CD4-positive, alpha-beta T cell (primary cell): ENCODE measurements at regions not wholly inside any gene's neighbourhood (a gene's known extent, or its start where the extent isn't known, plus 50 kb on each side); places are given as distances from the start of the nearest gene placed in this dataset.

ENCODE experiments used
- ATAC-seq: fragments of 200-7000 bp; cut with Tn5 transposase; one replicate; pipeline ENCODE4 v1.10.0; 2022; ENCODE audit warnings: mild to moderate bottlenecking; ENCODE audit not compliant: poor library complexity
- CTCF ChIA-PET: fragments of 350-600 bp; sonication (Branson Sonifier 250); formaldehyde crosslinking; loops from one replicate; lab custom pipeline; 2021; ENCODE audit warnings: antibody characterized with exemption, inconsistent platforms; lab: Charles Lee
- POLR2A ChIA-PET: fragments of 350-600 bp; sonication (Branson Sonifier 250); formaldehyde crosslinking; loops from one replicate; lab custom pipeline; 2021; ENCODE audit warnings: antibody characterized with exemption, inconsistent platforms; lab: Charles Lee
- DNase-seq, 14 experiments: peaks; one replicate each; pipeline ENCODE4 v3.0.0-alpha.2; 2013 to 2020; ENCODE audit warnings: mixed read lengths in 2 of 14
- H3K27ac ChIP-seq, 2 donors: one replicate each; pipeline versions ENCODE4 v1.5.1 to v1.7.0; 2013; ENCODE audit warnings: low read length in 2 of 2, low read depth in 1 of 2, mild to moderate bottlenecking in 1 of 2
- H3K27me3 ChIP-seq, 2 experiments: 1 replicate in 1 of 2; 2 replicates in 1 of 2; pipeline versions ENCODE4 v1.6.1 to v1.7.0; 2013; ENCODE audit warnings: low read length in 2 of 2, control low read depth in 1 of 2, mild to moderate bottlenecking in 1 of 2, moderate library complexity in 1 of 2; ENCODE audit not compliant: insufficient read depth in 2 of 2, control insufficient read depth in 1 of 2
- H3K36me3 ChIP-seq: one replicate; pipeline ENCODE4 v1.6.1; 2013; ENCODE audit warnings: low read length, control low read depth; ENCODE audit not compliant: insufficient read depth
- H3K4me1 ChIP-seq: one replicate; pipeline ENCODE4 v1.6.1; 2013; ENCODE audit warnings: low read length, control low read depth; ENCODE audit not compliant: insufficient read depth
- H3K4me3 ChIP-seq: one replicate; pipeline ENCODE4 v1.5.1; 2013; ENCODE audit warnings: mild to moderate bottlenecking, low read length, moderate library complexity
- H3K9me3 ChIP-seq, 2 experiments: 1 replicate in 1 of 2; 2 replicates in 1 of 2; pipeline versions ENCODE4 v1.6.1 to v1.7.0; 2013; ENCODE audit warnings: low read length in 2 of 2, mild to moderate bottlenecking in 2 of 2, control low read depth in 1 of 2, moderate library complexity in 1 of 2; ENCODE audit not compliant: control insufficient read depth in 1 of 2, insufficient read depth in 1 of 2
- H3K27ac Mint-ChIP-seq: one replicate; pipeline ENCODE4 v1.8.0; 2020; ENCODE audit warnings: mixed read lengths
- H3K27me3 Mint-ChIP-seq: one replicate; pipeline ENCODE4 v1.8.0; 2021; ENCODE audit warnings: mixed read lengths
- H3K36me3 Mint-ChIP-seq: one replicate; pipeline ENCODE4 v1.8.0; 2021; ENCODE audit warnings: low read depth, mixed read lengths
- H3K4me1 Mint-ChIP-seq: one replicate; pipeline ENCODE4 v1.8.0; 2021; ENCODE audit warnings: low read depth, mixed read lengths
- H3K4me3 Mint-ChIP-seq: one replicate; pipeline ENCODE4 v1.8.0; 2020; ENCODE audit warnings: mild to moderate bottlenecking, mixed read lengths
- H3K9me3 Mint-ChIP-seq: one replicate; pipeline ENCODE4 v1.8.0; 2020; ENCODE audit warnings: mixed read lengths
- intact Hi-C, 2 experiments: fragments of 100-400 bp; cut with DNase I in 1 of 2; cut with micrococcal nuclease in 1 of 2; formaldehyde crosslinking; loops; one replicate each; pipeline versions ENCODE4 v1.15.1 to v1.9.0; 2023 to 2025; cut with DNase I, micrococcal nuclease
- TF ChIP-seq, protein P1 (sequence below): fragments of 200-600 bp; IDR thresholded peaks from one replicate; pipeline ENCODE4 v1.8.0; 2022; ENCODE audit warnings: antibody characterized with exemption, mild to moderate bottlenecking

DNA sequence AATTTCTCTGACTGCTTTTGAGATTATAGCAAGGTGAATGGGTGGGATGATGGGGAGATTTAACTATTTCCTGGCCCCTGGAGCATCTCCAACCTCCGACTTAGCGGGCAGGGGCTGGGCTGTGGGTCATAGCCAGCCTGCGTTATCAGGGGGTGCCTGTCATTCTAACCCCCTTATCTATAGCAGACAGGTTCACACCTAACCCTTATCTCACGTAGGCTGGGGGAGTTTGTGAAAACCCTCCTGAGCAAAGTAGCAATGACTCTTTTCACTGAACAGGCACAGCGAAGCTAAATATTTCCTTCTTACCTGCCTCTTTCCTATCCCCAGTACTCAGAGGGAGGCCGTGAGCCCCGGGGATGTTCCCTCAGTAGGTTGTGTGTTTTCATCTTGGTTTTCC lies 511.4 kb upstream of the B3GAT1 start:
- H3K27ac ChIP-seq = no peak overlapping the region
- Mint-ChIP-seq H3K4me1 (no peaks in the 10 kb centered on the region), H3K9me3 (no peaks in the 10 kb centered on the region), H3K4me3 (no peak overlapping the region), H3K27me3 (peaks cover 57% of the 10 kb centered on the region), H3K27ac (no peak overlapping the region), H3K36me3 (no peaks in the 10 kb centered on the region)
- ATAC-seq (no peak), DNase-seq (no peak)
- ChIA-PET CTCF (no interaction called here), POLR2A (no interaction called here)
- intact Hi-C loops = no loop called here
- peaks cover 0 to 11% of the 10 kb centered on the region in 2 experiments for H3K9me3 ChIP-seq
- TF ChIP-seq, protein P1, sequence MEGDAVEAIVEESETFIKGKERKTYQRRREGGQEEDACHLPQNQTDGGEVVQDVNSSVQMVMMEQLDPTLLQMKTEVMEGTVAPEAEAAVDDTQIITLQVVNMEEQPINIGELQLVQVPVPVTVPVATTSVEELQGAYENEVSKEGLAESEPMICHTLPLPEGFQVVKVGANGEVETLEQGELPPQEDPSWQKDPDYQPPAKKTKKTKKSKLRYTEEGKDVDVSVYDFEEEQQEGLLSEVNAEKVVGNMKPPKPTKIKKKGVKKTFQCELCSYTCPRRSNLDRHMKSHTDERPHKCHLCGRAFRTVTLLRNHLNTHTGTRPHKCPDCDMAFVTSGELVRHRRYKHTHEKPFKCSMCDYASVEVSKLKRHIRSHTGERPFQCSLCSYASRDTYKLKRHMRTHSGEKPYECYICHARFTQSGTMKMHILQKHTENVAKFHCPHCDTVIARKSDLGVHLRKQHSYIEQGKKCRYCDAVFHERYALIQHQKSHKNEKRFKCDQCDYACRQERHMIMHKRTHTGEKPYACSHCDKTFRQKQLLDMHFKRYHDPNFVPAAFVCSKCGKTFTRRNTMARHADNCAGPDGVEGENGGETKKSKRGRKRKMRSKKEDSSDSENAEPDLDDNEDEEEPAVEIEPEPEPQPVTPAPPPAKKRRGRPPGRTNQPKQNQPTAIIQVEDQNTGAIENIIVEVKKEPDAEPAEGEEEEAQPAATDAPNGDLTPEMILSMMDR = no peak
- H3K27me3 ChIP-seq = peaks cover 2 to 9% of the 10 kb centered on the region in 2 experiments
- H3K36me3 ChIP-seq = no peaks in the 10 kb centered on the region
- no peaks in the 10 kb centered on the region for H3K4me1 ChIP-seq
- no peak overlapping the region for H3K4me3 ChIP-seq

DNA sequence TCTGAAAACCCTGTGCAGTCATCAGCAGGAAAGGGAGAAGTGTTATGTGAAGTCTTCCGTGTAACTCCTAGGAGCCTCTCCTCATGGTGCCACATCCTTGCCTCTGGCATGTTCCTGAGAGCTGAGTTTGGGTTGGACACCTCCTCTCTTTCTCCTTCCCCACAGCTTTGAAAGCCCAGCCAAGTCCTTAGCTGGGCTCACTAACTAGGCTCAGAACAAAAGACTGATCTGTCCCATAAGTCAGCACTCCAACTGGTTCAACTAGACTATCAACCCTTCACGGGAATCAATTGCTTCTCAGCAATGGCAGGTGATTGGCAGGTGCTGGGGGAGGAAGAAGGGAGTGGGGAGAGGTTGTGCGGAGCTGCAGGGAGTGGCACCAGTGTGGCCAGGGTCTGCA lies 509.9 kb upstream of the B3GAT1 start:
- Histone ChIP-seq H3K27me3 (peaks cover 2 to 9% of the 10 kb centered on the region in 2 experiments), H3K27ac (no peak overlapping the region), H3K9me3 (peaks cover 0 to 11% of the 10 kb centered on the region in 2 experiments), H3K4me3 (no peak overlapping the region), H3K36me3 (no peaks in the 10 kb centered on the region), H3K4me1 (no peaks in the 10 kb centered on the region)
- intact Hi-C loops = no loop called here
- TF ChIP-seq, protein P1 = no peak
- H3K4me3 Mint-ChIP-seq = no peak overlapping the region
- ChIA-PET CTCF (no interaction called here), POLR2A (no interaction called here)
- ATAC-seq (no peak), DNase-seq (no peak)
- no peaks in the 10 kb centered on the region for H3K9me3 Mint-ChIP-seq
- no peaks in the 10 kb centered on the region for H3K36me3 Mint-ChIP-seq
- no peak overlapping the region for H3K27ac Mint-ChIP-seq
- H3K4me1 Mint-ChIP-seq = no peaks in the 10 kb centered on the region
- H3K27me3 Mint-ChIP-seq = peaks cover 57% of the 10 kb centered on the region

DNA sequence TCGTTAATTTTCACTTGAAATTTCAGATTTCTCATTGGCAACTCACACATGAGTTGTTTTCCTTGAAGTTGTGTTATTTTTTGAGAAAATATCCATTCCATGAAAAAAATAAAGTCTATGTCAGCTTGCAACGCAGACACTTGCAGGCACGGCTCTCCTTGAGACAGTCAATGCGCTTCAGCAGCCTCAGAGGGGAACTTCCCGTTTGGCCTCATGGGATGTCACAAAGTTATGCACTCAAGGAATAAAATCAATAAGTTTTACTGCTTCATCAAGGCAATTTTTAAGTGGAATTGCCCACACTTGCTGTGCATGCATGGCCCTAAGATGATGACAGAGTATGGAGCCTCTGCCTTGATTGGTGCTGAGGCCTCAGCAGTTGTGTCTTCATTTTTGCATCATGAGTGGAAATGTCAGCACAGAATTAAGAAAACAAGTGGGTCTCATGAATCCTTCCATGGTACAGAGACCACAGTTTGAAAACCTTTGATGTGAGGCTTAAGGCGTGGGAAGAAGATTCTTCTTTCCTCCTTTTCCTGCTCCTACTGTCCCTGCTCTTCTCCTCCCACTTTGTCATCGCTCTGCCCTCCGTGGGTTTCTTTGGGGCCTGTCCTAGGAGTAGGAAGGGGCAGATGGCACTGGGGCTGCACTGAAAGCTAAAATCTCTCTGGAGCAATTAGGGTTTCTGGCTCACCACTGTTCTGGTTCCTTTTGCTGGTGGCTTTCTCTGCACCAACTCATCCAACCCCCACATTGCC lies 509.0 kb upstream of the B3GAT1 start:
- Histone ChIP-seq H3K27ac (no peak overlapping the region), H3K4me3 (no peak overlapping the region), H3K27me3 (peaks cover 2 to 9% of the 10 kb centered on the region in 2 experiments), H3K4me1 (no peaks in the 10 kb centered on the region), H3K9me3 (peaks cover 0 to 11% of the 10 kb centered on the region in 2 experiments), H3K36me3 (no peaks in the 10 kb centered on the region)
- intact Hi-C loops = no loop called here
- Mint-ChIP-seq H3K27me3 (peaks cover 55% of the 10 kb centered on the region), H3K4me1 (no peaks in the 10 kb centered on the region), H3K36me3 (no peaks in the 10 kb centered on the region), H3K9me3 (no peaks in the 10 kb centered on the region), H3K27ac (no peak overlapping the region), H3K4me3 (no peak overlapping the region)
- ChIA-PET POLR2A (no interaction called here), CTCF (no interaction called here)
- ATAC-seq (no peak), DNase-seq (no peak)
- TF ChIP-seq, protein P1 = no peak
